ENCODE measurements at regions not wholly inside any gene's neighbourhood (a gene's known extent, or its start where the extent isn't known, plus 50 kb on each side); places are given as distances from the start of the nearest gene placed in this dataset.
"Not testable (repeated sequence)": the region's sequence is repeated elsewhere in the genome, so short reads cannot be mapped to it uniquely, and the experiment has no call there.

- DNase-seq, result no peak
These were observed 434.0 kb upstream of the RUNX1 start for GRCh38 chr21:35482933-35483662.

- DNase-seq, result no peak
These were observed 433.0 kb upstream of the RUNX1 start for GRCh38 chr21:35482096-35482495.

GRCh38 chr21:35481005-35481404, 431.9 kb upstream of the RUNX1 start:
- no peak for DNase-seq

- DNase-seq, result no peak
These were observed 430.4 kb upstream of the RUNX1 start for GRCh38 chr21:35479529-35479928.

GRCh38 chr21:35479065-35479448, 430.0 kb upstream of the RUNX1 start:
- DNase-seq, result no peak

- DNase-seq, result no peak
These were observed 429.3 kb upstream of the RUNX1 start for GRCh38 chr21:35478161-35479064.

- DNase-seq, result no peak
These were observed 428.5 kb upstream of the RUNX1 start for GRCh38 chr21:35477622-35478021.

- DNase-seq, result no peak
These were observed 427.7 kb upstream of the RUNX1 start for GRCh38 chr21:35476621-35477395.

GRCh38 chr21:35475762-35476161, 426.7 kb upstream of the RUNX1 start:
- DNase-seq, result no peak

GRCh38 chr21:35475009-35475408, 425.9 kb upstream of the RUNX1 start:
- DNase-seq, result no peak

- DNase-seq, result no peak
These were observed 424.4 kb upstream of the RUNX1 start for GRCh38 chr21:35473496-35473895.

- DNase-seq, result no peak
These were observed 421.4 kb upstream of the RUNX1 start for GRCh38 chr21:35470522-35470921.

GRCh38 chr21:35469498-35469897, 420.4 kb upstream of the RUNX1 start:
- DNase-seq, result no peak

GRCh38 chr21:35468991-35469390, 419.9 kb upstream of the RUNX1 start:
- no peak for DNase-seq

GRCh38 chr21:35467566-35467965, 418.5 kb upstream of the RUNX1 start:
- no peak for DNase-seq

- not testable (repeated sequence) for DNase-seq
These were observed 417.6 kb upstream of the RUNX1 start for GRCh38 chr21:35466681-35467080.

GRCh38 chr21:35465741-35466140, 416.6 kb upstream of the RUNX1 start:
- no peak for DNase-seq

- no peak for DNase-seq
These were observed 412.6 kb upstream of the RUNX1 start for GRCh38 chr21:35461700-35462099.

GRCh38 chr21:35460441-35460840, 411.3 kb upstream of the RUNX1 start:
- DNase-seq, result no peak

- DNase-seq, result no peak
These were observed 409.3 kb upstream of the RUNX1 start for GRCh38 chr21:35458405-35458804.

GRCh38 chr21:35457097-35457804, 408.1 kb upstream of the RUNX1 start:
- DNase-seq, result no peak

GRCh38 chr21:35451276-35451675, 402.2 kb upstream of the RUNX1 start:
- DNase-seq, result no peak

- no peak for DNase-seq
These were observed 401.7 kb upstream of the RUNX1 start for GRCh38 chr21:35450830-35451229.
